Psoas muscle (tissue), 7 donors: ENCODE measurements at regions not wholly inside any gene's neighbourhood (a gene's known extent, or its start where the extent isn't known, plus 50 kb on each side); places are given as distances from the start of the nearest gene placed in this dataset.

ENCODE experiments used
- ATAC-seq, 4 donors: fragments of 200-7000 bp; cut with Tn5 transposase; one replicate each; pipeline ENCODE4 v1.9.1; 2020; ENCODE audit warnings: moderate library complexity in 3 of 4, mild to moderate bottlenecking in 2 of 4
- DNase-seq, 2 donors: peaks; one replicate each; pipeline ENCODE4 v3.0.0-alpha.2; 2020
- H3K27ac ChIP-seq: fragments of 200-600 bp; one replicate; pipeline ENCODE4 v1.8.0; 2022
- H3K27me3 ChIP-seq, 3 donors: fragments of 200-600 bp in 1 of 3; one replicate each; pipeline versions ENCODE4 v1.6.1 to v1.8.0; 2013 to 2022; ENCODE audit warnings: low read length in 2 of 3, mild to moderate bottlenecking in 2 of 3, moderate library complexity in 1 of 3; ENCODE audit not compliant: insufficient read depth in 3 of 3
- H3K36me3 ChIP-seq, 2 donors: fragments of 200-600 bp in 1 of 2; one replicate each; pipeline versions ENCODE4 v1.6.1 to v1.8.0; 2013 to 2022; ENCODE audit warnings: low read depth in 1 of 2, mild to moderate bottlenecking in 1 of 2, moderate library complexity in 1 of 2; ENCODE audit not compliant: insufficient read depth in 1 of 2
- H3K4me1 ChIP-seq: fragments of 200-600 bp; one replicate; pipeline ENCODE4 v1.8.0; 2022
- H3K4me3 ChIP-seq: fragments of 200-600 bp; one replicate; pipeline ENCODE4 v1.8.0; 2022; ENCODE audit warnings: mild to moderate bottlenecking
- H3K9me3 ChIP-seq: fragments of 200-600 bp; one replicate; pipeline ENCODE4 v1.8.0; 2022
- CTCF ChIP-seq: fragments of 200-600 bp; IDR thresholded peaks from one replicate; pipeline ENCODE4 v1.8.0; 2022; ENCODE audit warnings: antibody characterized with exemption
- whole genome bisulfite sequencing, 3 donors: extraction: QIAGEN DNeasy Blood & Tissue Kit; methylation state at CpG; one replicate each; pipeline versions ENCODE4 v1.1.6 to v1.1.7; 2013; 5-methylcytosine and 5-hydroxymethylcytosine counted together
- intact Hi-C, 2 donors: fragments of 100-400 bp; cut with DNase I; formaldehyde crosslinking; loops; one replicate each; pipeline versions ENCODE4 v1.11.0 to v1.14.2; 2022
- donor health status: healthy with polysubstance abuse.
- donor health status: DM: no; HTN: no; CAD: no; lungs with moderate emphysema.
- donor health status: Bipolar disorder and iron deficiency.
- donor health status: healthy.
- donor health status: DM: yes; HTN: yes; CAD: no.
- donor health status: DM: no; HTN: no; CAD: no.
- donor health status: DM: yes; HTN: yes; CAD: no.

- 84 to 89% (median 86%) methylated on average over 1 of the region's 1 CpG for WGBS, 3 donors
- TF ChIP-seq CTCF = no peak
- H3K4me3 ChIP-seq = no peak overlapping the region
These were observed 588.7 kb downstream of the UTRN start for GRCh38 chr6:144873623-144874378.

GRCh38 chr6:144876689-144877088, 591.6 kb downstream of the UTRN start:
- WGBS, 3 donors = 95 to 97% (median 96%) methylated on average over 2 of the region's 2 CpGs
- intact Hi-C loops = no loop called here
- H3K4me3 ChIP-seq = no peak overlapping the region
- DNase-seq = no peak
- no peaks in the 10 kb centered on the region for H3K36me3 ChIP-seq
- no peaks in the 10 kb centered on the region for H3K4me1 ChIP-seq
- TF ChIP-seq CTCF = no peak
- H3K27me3 ChIP-seq = no peaks in the 10 kb centered on the region
- no peak for ATAC-seq
- H3K27ac ChIP-seq = no peak overlapping the region
- no peaks in the 10 kb centered on the region for H3K9me3 ChIP-seq

More at GRCh38 chr6:144873623-144874378, 588.7 kb downstream of the UTRN start:
- Histone ChIP-seq H3K27ac (no peak overlapping the region), H3K9me3 (no peaks in the 10 kb centered on the region), H3K4me1 (no peaks in the 10 kb centered on the region), H3K27me3 (no peaks in the 10 kb centered on the region), H3K36me3 (no peaks in the 10 kb centered on the region)
- ATAC-seq (no peak), DNase-seq (no peak)
- intact Hi-C loops = no loop called here

DNA sequence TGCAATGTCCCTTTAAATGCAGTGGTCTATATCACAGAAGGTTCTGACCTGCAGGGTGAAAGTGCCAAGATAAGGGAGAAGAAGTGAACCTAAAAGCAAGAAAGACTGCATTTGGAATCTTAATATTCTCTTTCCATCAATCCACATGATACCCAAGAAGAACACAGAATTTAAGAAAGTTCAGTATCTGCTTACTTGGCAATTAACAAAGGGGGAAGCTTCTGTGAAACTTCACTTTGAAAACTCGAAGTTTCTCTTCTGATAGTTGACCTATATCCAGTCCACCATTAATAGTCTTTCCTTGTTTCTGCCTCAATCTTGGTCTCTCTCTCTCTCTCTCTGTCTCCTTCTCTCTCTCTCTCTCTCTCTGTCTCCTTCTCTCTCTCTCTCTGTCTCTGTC, 592.0 kb downstream of the UTRN start:
- Histone ChIP-seq H3K4me3 (no peak overlapping the region), H3K27me3 (no peaks in the 10 kb centered on the region), H3K4me1 (no peaks in the 10 kb centered on the region), H3K36me3 (no peaks in the 10 kb centered on the region), H3K27ac (no peak overlapping the region), H3K9me3 (no peaks in the 10 kb centered on the region)
- 41 to 86% (median 74%) methylated on average over 1 of the region's 1 CpG for WGBS, 3 donors
- ATAC-seq (no peak), DNase-seq (no peak)
- intact Hi-C loops = no loop called here
- no peak for TF ChIP-seq CTCF

- H3K27me3 ChIP-seq = no peaks in the 10 kb centered on the region
- WGBS, 3 donors = 69 to 74% (median 73%) methylated on average over 5 of the region's 5 CpGs
- H3K4me1 ChIP-seq = no peaks in the 10 kb centered on the region
- H3K36me3 ChIP-seq = no peaks in the 10 kb centered on the region
- no peak overlapping the region for H3K4me3 ChIP-seq
- DNase-seq (no peak), ATAC-seq (no peak)
- TF ChIP-seq CTCF = no peak
- H3K9me3 ChIP-seq = no peaks in the 10 kb centered on the region
- intact Hi-C loops = no loop called here
- H3K27ac ChIP-seq = no peak overlapping the region
These were observed 593.4 kb downstream of the UTRN start for GRCh38 chr6:144878577-144878976.

- Histone ChIP-seq H3K9me3 (no peaks in the 10 kb centered on the region), H3K27ac (no peak overlapping the region), H3K4me1 (no peaks in the 10 kb centered on the region), H3K27me3 (no peaks in the 10 kb centered on the region), H3K4me3 (no peak overlapping the region), H3K36me3 (no peaks in the 10 kb centered on the region)
- intact Hi-C loops = no loop called here
- no peak for ATAC-seq
- 71 to 75% (median 71%) methylated on average over 3 of the region's 3 CpGs for WGBS, 3 donors
- no peak for TF ChIP-seq CTCF
- DNase-seq = no peak
These were observed 594.3 kb downstream of the UTRN start for GRCh38 chr6:144879436-144879835.
